Right ventricle myocardium superior (tissue), 1 donor: ENCODE measurements at regions not wholly inside any gene's neighbourhood (a gene's known extent, or its start where the extent isn't known, plus 50 kb on each side); places are given as distances from the start of the nearest gene placed in this dataset.
"Not testable (repeated sequence)": the region's sequence is repeated elsewhere in the genome, so short reads cannot be mapped to it uniquely, and the experiment has no call there.

Experiments
- ATAC-seq: fragments of 200-7000 bp; cut with Tn5 transposase; one replicate; pipeline ENCODE4 v1.9.1; 2020; ENCODE audit warnings: mild to moderate bottlenecking; ENCODE audit not compliant: poor library complexity
- DNase-seq: peaks from one replicate; pipeline ENCODE4 v3.0.0-alpha.2; 2020
- intact Hi-C: fragments of 100-400 bp; cut with DNase I; formaldehyde crosslinking; loops from one replicate; pipeline ENCODE4 v1.11.2; 2022
- donor health status: DM: no; HTN: yes; CAD: no; lungs with severe emphysema.

DNA sequence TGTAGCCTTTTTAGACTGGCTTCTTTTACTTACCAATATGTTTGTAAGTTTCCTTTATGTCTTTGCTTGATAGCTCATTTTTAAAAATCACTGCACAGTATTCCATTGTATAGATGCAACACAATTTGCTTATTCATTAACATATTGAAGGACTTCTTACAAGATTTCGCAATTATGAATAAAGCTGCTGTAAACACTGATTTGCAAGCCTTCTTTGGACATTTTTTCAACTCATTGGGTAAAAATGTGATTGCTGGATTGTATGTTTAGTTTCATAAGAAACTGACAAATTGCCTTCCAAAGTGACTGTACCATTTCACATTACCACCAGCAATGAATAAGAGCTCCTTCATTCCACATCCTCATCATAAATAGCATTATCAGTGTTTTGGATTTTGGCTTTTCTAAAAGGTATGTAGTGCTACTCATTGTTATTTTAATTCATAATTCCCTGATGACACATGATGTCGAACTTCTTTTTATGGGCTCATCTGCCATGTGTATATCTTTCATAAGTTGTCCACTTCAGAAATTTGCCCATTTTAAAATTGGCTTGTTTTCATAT, 80.7 kb downstream of the TFAP2B start:
- ATAC-seq (no peak), DNase-seq (no peak)
- intact Hi-C loops: no loop called here

GRCh38 chr6:50902260-50902659, 83.6 kb downstream of the TFAP2B start:
- intact Hi-C loops: no loop called here
- ATAC-seq: no peak
- DNase-seq: no peak

- intact Hi-C loops: no loop called here
- DNase-seq (no peak), ATAC-seq (no peak)
Observed at GRCh38 chr6:50905297-50905696, 86.6 kb downstream of the TFAP2B start.

DNA sequence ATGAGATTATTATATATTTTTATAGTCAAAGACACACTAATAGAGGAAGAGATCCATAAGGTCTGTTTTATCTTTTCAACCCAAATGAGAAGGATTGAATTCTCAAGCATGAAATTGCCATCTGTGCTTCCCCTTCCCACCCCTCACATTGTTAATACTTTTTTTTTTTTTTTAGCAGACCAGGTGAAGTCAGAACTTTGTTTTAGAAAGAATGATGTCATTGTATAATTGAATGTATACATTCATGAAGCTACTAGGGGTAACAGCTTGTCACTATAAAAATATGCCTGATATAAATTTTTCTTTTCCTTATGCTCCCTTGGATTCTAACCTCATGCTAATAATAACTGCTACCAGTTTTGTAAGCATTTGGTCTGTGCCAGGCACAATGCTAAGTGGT, 88.9 kb downstream of the TFAP2B start:
- no peak for DNase-seq
- ATAC-seq: no peak
- intact Hi-C loops: no loop called here

DNA sequence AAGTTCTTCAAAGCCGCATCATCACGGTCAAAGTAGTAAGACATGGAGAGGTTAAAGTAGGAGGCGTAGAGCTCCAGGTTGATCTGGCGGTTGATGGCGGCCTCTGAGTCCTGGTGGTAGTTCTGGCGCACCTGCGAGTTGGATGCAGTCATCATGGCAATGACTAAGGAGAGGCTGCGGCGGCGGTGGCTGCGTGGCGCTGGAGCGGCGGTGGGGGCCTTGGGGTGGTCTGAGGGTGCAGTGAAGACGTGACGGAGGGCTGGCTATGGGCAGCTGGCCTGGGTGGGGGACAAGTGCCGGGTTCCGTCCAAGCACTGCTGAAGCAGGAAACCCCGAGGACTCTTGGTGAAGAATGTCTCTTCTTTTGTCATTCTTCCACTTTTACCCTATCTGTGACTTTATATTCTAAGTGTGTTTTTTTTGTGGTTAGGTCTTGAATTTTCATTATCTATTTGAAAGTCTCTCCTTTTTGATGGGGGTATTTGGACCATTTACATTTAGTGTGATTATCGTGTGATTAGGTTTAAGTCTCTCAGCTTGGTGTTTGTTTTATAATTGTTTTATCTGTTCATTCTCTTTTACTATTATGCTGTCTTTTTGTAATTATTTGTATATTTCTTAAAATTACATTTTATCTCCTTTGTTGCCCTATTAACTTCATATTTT, 94.6 kb downstream of the TFAP2B start:
- intact Hi-C loops: no loop called here
- DNase-seq: no peak

DNA sequence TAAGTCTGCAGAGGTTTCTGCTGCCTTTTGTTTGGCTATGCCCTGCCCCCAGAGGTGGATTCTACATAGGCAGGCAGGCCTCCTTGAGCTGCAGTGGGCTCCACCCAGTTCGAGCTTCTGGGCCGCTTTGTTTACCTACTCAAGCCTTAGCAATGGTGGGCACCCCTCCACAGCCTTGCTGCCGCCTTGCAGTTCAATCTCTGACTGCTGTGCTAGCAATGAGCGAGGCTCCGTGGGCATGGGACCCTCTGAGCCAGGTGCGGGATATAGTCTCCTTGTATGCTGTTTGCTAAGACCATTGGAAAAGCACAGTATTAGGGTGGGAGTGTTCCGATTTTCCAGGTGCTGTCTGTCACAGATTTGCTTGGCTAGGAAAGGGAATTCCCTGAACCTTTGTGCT, 102.7 kb downstream of the TFAP2B start:
- ATAC-seq, DNase-seq, intact Hi-C loops: not testable (repeated sequence)

More for the DNA sequence above, 94.6 kb downstream of the TFAP2B start:
- no peak for ATAC-seq

DNA sequence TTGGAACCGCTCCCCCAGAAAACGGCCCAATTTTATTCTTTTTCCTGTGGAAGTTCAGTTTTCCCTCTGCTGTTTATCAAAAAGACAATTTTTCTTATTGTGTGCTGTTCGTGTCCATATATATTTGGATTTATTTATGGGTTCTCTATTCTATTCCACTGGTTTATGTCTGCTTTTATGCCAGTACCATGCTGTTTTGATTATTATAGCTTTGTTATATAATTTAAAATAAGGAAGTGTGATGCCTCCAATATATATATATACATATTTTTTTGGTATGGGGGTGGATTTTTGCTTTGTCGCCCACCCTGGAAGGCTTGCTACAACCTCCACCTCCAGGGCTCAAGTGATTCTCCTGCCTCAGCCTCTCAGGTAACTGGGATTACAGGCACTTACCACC, 103.3 kb downstream of the TFAP2B start:
- intact Hi-C loops: no loop called here
- ATAC-seq: no peak

DNA sequence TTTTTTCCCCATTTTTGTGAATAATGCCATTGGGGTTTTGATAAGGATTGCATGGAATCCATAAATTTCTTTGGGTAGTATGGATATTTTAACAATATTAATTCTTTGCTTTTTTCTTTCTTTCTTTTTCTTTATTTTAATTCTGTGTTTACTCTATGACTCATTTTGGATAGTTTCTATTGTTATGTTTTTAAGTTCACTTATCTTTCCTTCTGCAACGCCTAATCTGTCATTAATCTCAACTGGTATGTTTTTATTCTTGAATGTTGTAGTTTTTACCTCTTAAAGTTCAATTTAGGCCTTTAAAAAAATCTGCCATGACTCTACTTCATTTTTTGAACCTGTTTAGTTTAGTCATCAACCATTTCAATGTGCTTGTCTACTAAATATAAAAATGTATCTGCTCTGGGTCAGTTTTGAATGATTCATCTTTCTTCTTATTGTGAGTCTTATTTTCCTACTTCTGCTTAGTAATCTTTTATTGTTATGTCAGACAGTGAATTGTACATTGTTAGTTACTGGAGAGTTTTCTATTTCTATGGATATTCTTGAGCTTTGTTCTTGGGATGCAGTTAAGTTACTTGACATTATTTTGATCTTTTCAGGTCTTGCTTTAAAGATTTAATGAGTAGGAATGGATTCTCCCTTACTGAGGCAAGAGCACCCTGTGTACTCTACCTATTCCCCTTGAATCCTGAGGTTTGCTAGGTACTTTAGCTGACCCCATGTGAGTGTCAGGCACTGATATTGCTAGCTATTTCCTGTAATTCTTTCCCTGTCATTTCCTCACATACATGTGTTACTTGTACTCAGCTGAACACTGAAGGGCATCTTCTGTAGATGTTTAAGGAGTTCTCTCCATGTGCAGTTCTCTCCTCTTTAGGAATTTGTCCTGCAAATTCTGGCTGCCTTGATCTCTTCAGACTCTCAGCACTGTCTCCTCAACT, 104.2 kb downstream of the TFAP2B start:
- DNase-seq: no peak
- no peak for ATAC-seq
- intact Hi-C loops: no loop called here

More for the DNA sequence above, 103.3 kb downstream of the TFAP2B start:
- DNase-seq: no peak

- intact Hi-C loops: no loop called here
- no peak for ATAC-seq
- DNase-seq: no peak
Observed at GRCh38 chr6:50924758-50925157, 106.1 kb downstream of the TFAP2B start.

GRCh38 chr6:50925548-50925947, 106.9 kb downstream of the TFAP2B start:
- no peak for DNase-seq
- intact Hi-C loops: no loop called here
- no peak for ATAC-seq

- intact Hi-C loops: no loop called here
- ATAC-seq: no peak
Observed at GRCh38 chr6:50925981-50926380, 107.3 kb downstream of the TFAP2B start.

GRCh38 chr6:50927800-50928199, 109.1 kb downstream of the TFAP2B start:
- intact Hi-C loops: no loop called here
- ATAC-seq (no peak), DNase-seq (no peak)

More at GRCh38 chr6:50925981-50926380, 107.3 kb downstream of the TFAP2B start:
- DNase-seq: no peak

GRCh38 chr6:50929323-50929722, 110.7 kb downstream of the TFAP2B start:
- intact Hi-C loops: no loop called here
- DNase-seq (no peak), ATAC-seq (no peak)

GRCh38 chr6:50935442-50935841, 116.8 kb downstream of the TFAP2B start:
- intact Hi-C loops: no loop called here
- DNase-seq: no peak

DNA sequence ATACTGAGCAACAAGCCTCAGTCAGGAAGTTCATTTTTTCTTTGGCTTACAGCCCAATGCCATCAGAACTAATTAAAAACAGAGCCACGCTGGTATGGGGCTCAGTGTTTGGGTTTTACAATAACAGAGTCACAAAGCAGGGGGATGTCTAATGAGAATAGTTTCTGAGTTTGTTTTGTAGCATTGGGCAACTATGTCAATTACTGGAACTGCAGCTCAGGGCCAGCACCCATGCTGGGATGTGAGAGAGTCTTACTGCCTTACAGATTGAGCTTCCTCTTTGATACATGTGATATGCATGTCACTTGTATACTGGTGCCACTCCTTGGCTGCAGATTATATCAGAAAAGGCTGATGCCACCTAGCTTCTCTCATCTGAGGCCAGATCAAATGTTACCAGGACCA, 117.6 kb downstream of the TFAP2B start:
- no peak for ATAC-seq
- no peak for DNase-seq
- intact Hi-C loops: no loop called here

More at GRCh38 chr6:50935442-50935841, 116.8 kb downstream of the TFAP2B start:
- no peak for ATAC-seq

GRCh38 chr6:50939931-50940330, 121.3 kb downstream of the TFAP2B start:
- intact Hi-C loops: no loop called here
- ATAC-seq (no peak), DNase-seq (no peak)

DNA sequence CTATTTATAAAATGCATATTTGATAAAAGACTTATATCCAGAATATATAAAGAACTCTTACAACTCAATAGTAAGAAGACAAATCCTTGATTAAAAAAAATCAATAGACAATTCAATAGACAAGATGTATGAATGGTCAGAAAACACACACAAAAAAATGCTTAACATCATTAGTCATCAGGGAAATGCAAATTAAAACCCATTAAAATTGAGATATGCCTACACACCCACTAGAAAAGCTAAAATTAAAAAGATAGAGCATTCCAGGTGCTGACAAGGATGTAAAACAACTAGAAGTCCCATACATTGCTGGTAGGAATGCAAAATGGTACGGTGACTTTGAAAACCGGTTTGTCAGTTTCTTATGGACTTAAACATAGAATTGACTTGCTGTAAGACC, 127.1 kb downstream of the TFAP2B start:
- intact Hi-C loops: no loop called here
- DNase-seq (no peak), ATAC-seq (no peak)

DNA sequence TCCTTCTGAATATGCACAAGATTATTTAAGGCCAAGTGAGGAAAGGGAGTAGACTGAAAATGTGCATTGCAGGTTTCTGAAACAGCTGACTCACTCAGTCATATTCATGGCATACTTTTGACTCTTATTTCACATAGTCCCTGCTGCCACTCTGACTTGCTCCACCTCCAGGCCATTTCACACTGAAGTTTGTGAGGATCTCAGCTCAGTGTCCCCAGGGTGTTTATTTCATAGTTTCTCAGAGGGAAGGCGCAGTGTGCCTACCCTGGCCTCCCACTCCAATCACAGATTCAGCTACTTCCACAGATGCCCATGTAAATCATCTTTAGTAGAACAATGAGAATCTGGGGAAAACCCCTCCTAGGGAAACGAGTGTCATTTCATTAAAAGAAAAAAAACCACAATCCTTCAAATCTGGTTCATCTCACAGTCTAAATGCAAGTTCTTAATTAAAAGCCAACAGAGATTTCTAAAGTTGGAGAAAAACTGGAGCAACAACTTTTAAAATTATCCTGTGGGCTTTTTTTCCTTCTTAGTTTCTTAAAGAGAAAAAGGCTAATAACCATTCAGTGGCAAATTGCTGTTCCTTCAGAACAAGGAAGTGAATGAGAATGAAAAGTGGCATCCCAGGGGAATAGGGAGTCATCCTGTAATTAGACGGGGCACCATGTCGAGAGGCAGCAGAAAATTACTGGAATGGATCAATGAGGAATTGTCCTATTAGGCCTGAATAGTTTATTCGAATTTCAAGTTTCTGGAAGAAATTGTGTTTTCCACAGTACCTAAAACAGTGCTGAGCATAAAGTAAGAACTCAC, 133.6 kb downstream of the TFAP2B start:
- intact Hi-C loops: no loop called here
- DNase-seq (no peak), ATAC-seq (no peak)

GRCh38 chr6:50956014-50956413, 137.3 kb downstream of the TFAP2B start:
- ATAC-seq: no peak
- intact Hi-C loops: no loop called here
- no peak for DNase-seq
